Gastrocnemius medialis (tissue), 4 donors: ENCODE measurements at regions not wholly inside any gene's neighbourhood (a gene's known extent, or its start where the extent isn't known, plus 50 kb on each side); places are given as distances from the start of the nearest gene placed in this dataset.

Experiments used
- ATAC-seq, 2 donors: fragments of 150-250 bp; one replicate each; pipeline ENCODE4 v1.9.1; 2016
- DNase-seq, 2 donors: peaks; one replicate each; pipeline ENCODE4 v3.0.0-alpha.2; 2019
- H3K27ac ChIP-seq, 4 donors: fragments of 200-600 bp; sonication (generic); 1 replicate in 1 of 4; 2 replicates in 3 of 4; pipeline ENCODE4 v1.5.1; 2016 to 2018; ENCODE audit warnings: mild to moderate bottlenecking in 2 of 4, moderate library complexity in 1 of 4
- H3K27me3 ChIP-seq, 3 donors: fragments of 200-600 bp; sonication (generic) in 2 of 3; 1 replicate in 1 of 3; 2 replicates in 2 of 3; pipeline versions ENCODE4 v1.5.1 to v1.6.0; 2016 to 2019; ENCODE audit warnings: mild to moderate bottlenecking in 1 of 3, moderate library complexity in 1 of 3
- H3K36me3 ChIP-seq, 2 donors: fragments of 200-600 bp; sonication (generic) in 1 of 2; one replicate each; pipeline ENCODE4 v1.5.1; 2017 to 2018
- H3K4me1 ChIP-seq, 2 donors: fragments of 200-600 bp; sonication (generic) in 1 of 2; one replicate each; pipeline ENCODE4 v1.5.1; 2016 to 2017; ENCODE audit warnings: mild to moderate bottlenecking in 2 of 2
- H3K4me3 ChIP-seq, 4 donors: fragments of 200-600 bp; sonication (generic) in 3 of 4; 1 replicate in 1 of 4; 2 replicates in 3 of 4; pipeline ENCODE4 v1.5.1; 2016 to 2019; ENCODE audit warnings: mild to moderate bottlenecking in 2 of 4
- H3K9me3 ChIP-seq, 3 donors: fragments of 200-600 bp; sonication (generic) in 2 of 3; 1 replicate in 1 of 3; 2 replicates in 2 of 3; pipeline ENCODE4 v1.5.1; 2016 to 2019
- POLR2A ChIP-seq, 2 donors: fragments of 450-650 bp; IDR thresholded peaks; one replicate each; pipeline ENCODE4 v1.6.1; 2017; ENCODE audit warnings: antibody characterized with exemption in 2 of 2, mild to moderate bottlenecking in 2 of 2, moderate library complexity in 2 of 2
- in situ Hi-C, 4 donors: fragments of 200-750 bp; cut with MboI; loops; one replicate each; pipeline versions ENCODE4 v1.15.0 to v1.8.0; 2017; ENCODE audit warnings: low sequenced_read_pairs in 4 of 4
- intact Hi-C: fragments of 100-400 bp; cut with DNase I; formaldehyde crosslinking; loops from one replicate; pipeline ENCODE4 v1.15.1; 2023; ENCODE audit warnings: low total_unique reads
- TF ChIP-seq, protein P1 (sequence below), 5 experiments: fragments of 450-650 bp in 3 of 5; fragments of 200-600 bp in 2 of 5; sonication (generic) in 2 of 5; IDR thresholded peaks in 4 of 5; conservative IDR thresholded peaks in 1 of 5; 1 replicate in 4 of 5; 2 replicates in 1 of 5; pipeline ENCODE4 v1.5.1; 2016 to 2019; ENCODE audit warnings: antibody characterized with exemption in 5 of 5, mild to moderate bottlenecking in 3 of 5, moderate library complexity in 3 of 5

DNA sequence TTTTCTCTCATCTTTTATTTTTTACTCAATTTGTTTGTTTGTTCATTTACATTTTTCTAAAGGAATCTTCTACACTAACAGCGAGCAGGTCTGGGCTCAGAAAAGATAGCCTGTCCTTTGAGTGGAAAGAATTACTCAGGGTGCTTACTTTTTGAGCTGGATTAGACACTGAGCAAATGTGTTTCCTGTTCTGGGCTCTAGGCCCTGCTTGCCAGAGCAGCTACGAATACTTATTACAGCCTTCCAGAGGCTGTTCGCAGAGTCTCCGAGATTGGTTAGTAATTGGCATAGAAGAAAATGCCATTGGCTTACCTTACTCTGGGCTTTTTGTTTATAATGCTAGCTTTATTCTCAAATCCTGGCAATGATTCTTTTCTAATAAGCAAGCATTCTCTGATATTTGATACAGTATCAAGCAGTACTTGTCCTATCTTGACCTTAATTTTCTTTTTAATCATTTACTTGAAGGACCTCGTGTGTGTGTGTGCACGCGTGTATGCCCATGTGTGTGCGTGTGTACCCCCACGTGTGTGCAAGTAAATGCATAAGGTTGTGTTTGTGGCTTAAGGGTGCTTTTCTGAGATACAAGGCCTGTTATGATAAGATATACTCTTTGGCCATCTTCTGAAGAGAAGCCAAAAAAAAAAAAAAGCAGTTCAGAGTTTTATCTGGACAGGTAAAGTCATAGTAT, 76.2 kb upstream of the GRXCR1 start:
- H3K4me1 ChIP-seq = peaks cover 0 to 4% of the 10 kb centered on the region in 2 donors
- no peak overlapping the region for H3K4me3 ChIP-seq
- DNase-seq = no peak
- H3K27me3 ChIP-seq = no peaks in the 10 kb centered on the region
- intact Hi-C loops = no loop called here
- in situ Hi-C loops = no loop called here
- no peaks in the 10 kb centered on the region for H3K9me3 ChIP-seq
- no peak overlapping the region for H3K27ac ChIP-seq
- H3K36me3 ChIP-seq = no peaks in the 10 kb centered on the region
- no peak for TF ChIP-seq POLR2A (IDR thresholded peaks at IDR 0.05)
- TF ChIP-seq, protein P1, sequence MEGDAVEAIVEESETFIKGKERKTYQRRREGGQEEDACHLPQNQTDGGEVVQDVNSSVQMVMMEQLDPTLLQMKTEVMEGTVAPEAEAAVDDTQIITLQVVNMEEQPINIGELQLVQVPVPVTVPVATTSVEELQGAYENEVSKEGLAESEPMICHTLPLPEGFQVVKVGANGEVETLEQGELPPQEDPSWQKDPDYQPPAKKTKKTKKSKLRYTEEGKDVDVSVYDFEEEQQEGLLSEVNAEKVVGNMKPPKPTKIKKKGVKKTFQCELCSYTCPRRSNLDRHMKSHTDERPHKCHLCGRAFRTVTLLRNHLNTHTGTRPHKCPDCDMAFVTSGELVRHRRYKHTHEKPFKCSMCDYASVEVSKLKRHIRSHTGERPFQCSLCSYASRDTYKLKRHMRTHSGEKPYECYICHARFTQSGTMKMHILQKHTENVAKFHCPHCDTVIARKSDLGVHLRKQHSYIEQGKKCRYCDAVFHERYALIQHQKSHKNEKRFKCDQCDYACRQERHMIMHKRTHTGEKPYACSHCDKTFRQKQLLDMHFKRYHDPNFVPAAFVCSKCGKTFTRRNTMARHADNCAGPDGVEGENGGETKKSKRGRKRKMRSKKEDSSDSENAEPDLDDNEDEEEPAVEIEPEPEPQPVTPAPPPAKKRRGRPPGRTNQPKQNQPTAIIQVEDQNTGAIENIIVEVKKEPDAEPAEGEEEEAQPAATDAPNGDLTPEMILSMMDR (IDR thresholded peaks at IDR 0.05 in 4 of 5, conservative IDR thresholded peaks at IDR 0.05 in 1 of 5) = no peak
- no peak for ATAC-seq

DNA sequence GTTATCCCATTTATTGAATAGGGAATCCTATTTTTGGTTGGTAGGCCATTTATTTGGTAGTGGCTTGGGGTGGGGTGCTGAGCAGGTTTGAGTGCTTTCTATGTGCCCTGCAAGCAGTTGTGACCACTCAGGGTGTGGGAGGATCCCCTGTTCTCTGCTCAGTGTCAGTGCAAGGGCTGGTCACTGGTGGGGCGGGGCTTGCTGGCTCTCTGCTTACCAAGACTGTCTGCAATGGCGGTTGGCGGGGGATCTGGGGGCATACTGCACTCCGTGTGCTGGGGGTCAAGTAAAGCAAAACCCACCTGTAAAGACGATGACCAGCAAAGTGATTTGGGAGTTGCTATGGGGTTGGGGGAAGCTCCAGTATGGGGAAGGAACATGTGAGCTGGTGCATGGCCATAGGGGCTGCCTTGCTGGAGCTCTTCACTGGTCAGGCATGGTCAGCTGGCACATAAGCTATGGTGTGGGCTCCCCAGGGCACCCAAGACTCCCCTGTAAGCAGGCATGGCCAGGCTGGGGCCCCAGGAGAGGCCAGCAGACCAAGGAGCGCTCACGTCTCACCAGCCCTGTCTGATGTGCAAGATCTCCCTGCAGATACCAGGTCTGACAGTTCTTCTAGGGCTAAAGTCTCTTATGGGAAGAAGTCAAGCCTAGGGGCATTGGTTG, 83.0 kb upstream of the GRXCR1 start:
- TF ChIP-seq, protein P1 (IDR thresholded peaks at IDR 0.05 in 4 of 5, conservative IDR thresholded peaks at IDR 0.05 in 1 of 5) = no peak
- TF ChIP-seq POLR2A (IDR thresholded peaks at IDR 0.05) = no peak
- intact Hi-C loops (no loop called here), in situ Hi-C loops (no loop called here)
- no peaks in the 10 kb centered on the region for H3K27me3 ChIP-seq
- DNase-seq = no peak
- H3K4me1 ChIP-seq = no peaks in the 10 kb centered on the region
- no peak overlapping the region for H3K4me3 ChIP-seq
- H3K27ac ChIP-seq = no peak overlapping the region
- ATAC-seq = no peak
- no peaks in the 10 kb centered on the region for H3K36me3 ChIP-seq
- H3K9me3 ChIP-seq = no peaks in the 10 kb centered on the region

DNA sequence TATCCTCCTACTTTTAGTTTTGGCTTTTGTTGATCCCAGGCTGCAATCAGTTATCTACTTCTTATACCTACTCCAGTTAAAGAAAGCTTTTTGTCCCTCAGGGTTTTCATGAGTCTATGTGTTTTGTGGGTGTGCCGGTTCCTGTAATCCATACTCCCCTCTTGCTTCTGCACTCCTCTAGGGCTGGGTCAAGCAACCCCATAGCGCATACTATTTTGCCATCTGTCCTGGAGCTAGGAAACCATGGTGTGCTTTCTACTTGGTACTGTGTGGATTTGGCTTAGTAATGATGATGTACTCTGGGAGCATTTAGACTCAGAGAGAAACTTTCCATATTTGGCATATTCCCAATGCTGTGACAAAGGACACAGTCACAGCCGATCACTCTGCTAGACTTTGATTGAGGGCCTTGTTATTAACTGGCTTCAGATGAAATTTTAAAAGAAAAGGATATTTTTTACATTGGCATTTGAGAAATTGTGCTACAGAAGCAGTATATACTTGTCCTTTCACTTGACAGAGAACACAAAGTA, 86.1 kb upstream of the GRXCR1 start:
- no peak for DNase-seq
- in situ Hi-C loops = no loop called here
- Histone ChIP-seq H3K27me3 (no peaks in the 10 kb centered on the region), H3K9me3 (no peaks in the 10 kb centered on the region), H3K27ac (no peak overlapping the region), H3K36me3 (no peaks in the 10 kb centered on the region), H3K4me1 (no peaks in the 10 kb centered on the region), H3K4me3 (no peak overlapping the region)
- no peak for TF ChIP-seq POLR2A (IDR thresholded peaks at IDR 0.05)
- TF ChIP-seq, protein P1 (IDR thresholded peaks at IDR 0.05 in 4 of 5, conservative IDR thresholded peaks at IDR 0.05 in 1 of 5) = no peak
- intact Hi-C loops = no loop called here
- ATAC-seq = no peak

DNA sequence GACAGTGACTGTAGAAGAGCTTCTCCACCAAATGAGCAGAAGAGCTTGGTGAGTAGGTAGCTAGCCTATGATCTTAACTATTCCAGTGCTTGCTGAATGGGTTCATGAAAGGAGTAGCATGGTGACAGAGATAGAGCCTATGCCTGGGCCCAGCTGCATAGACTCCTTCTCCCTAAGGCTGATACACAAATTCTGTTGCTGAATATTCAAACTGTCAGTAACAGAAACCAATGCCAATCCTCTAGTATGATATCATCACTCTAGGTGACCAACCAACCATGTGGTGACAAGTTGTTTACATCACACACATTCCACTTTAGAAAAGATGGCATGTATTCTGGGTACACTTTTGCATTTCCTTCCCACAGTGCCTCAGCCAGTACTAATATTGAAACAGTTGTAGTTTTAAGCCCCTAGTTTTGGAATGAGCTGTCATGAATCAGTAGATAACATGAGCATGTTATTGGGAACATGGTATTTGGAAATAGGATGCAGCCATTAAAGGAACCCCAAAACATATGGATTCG, 103.4 kb upstream of the GRXCR1 start:
- DNase-seq (no peak), ATAC-seq (no peak)
- H3K4me1 ChIP-seq = no peaks in the 10 kb centered on the region
- in situ Hi-C loops = no loop called here
- intact Hi-C loops = no loop called here
- no peak for TF ChIP-seq POLR2A (IDR thresholded peaks at IDR 0.05)
- TF ChIP-seq, protein P1 (IDR thresholded peaks at IDR 0.05 in 4 of 5, conservative IDR thresholded peaks at IDR 0.05 in 1 of 5) = no peak
- no peaks in the 10 kb centered on the region for H3K27me3 ChIP-seq
- H3K36me3 ChIP-seq = no peaks in the 10 kb centered on the region
- no peak overlapping the region for H3K27ac ChIP-seq
- no peaks in the 10 kb centered on the region for H3K9me3 ChIP-seq
- no peak overlapping the region for H3K4me3 ChIP-seq
